Fibroblast of peridontal ligament (primary cell): ENCODE measurements at regions not wholly inside any gene's neighbourhood (a gene's known extent, or its start where the extent isn't known, plus 50 kb on each side); places are given as distances from the start of the nearest gene placed in this dataset.
"Not testable (repeated sequence)": the region's sequence is repeated elsewhere in the genome, so short reads cannot be mapped to it uniquely, and the experiment has no call there.

ENCODE experiments used
- DNase-seq: peaks from one replicate; pipeline ENCODE4 v3.0.0-alpha.2; 2010; ENCODE audit errors: extremely low read depth

DNA sequence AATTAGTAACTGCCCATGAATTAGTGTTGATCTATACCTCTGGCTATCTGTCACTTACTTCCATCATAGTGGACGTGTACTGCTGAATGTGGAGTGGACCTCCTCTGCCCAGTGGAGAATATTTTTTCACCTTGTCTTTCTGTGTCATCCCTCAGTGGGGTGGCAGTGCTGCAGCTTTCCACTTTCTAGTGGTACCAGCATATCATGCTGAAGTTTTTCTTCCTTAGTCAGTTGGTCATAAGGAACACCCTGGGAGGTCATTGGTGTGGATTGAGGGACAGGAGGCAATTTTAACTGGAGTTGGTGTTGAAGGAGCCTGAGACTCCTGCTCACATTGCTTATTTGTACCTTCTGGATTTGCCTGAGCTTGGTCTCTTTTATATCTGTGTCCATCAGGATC, 151.7 kb upstream of the ANKH start:
- no peak for DNase-seq

DNA sequence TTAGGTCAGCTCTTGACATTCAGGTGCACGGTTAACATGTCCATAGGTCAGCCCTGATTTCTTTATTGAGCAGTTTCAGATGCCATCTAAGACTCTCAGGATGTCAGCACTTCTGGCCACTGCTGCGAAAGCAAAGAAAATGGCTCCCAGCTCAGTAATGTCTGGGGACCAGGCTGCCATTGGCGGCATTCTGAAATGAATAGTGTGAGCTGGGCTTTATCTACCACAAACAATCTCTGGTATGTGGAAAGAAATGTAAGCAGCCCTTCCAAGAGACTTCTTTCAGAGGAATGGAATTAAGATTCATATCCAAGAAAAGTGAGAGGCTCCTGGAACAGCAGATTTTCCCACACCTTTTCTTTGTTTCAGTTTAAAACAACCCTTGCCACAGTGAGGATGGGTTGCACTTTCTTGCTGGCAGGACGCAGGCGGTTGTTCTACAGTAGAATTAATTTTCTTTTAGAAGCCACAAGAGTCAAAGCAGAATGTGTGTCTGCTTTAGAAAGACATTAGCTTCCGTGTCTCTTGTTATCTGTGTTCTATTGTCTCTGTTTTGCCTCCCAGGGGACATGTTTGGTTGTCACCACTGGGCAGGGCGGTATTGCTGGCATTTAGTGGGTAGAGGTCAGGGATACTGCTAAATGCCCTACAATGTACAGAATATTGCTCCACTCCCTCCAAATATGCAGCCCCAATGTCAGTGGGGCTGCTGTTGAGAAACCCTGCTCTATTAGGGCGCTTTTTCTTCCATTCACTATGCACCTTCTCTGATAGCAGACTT, 149.9 kb upstream of the ANKH start:
- DNase-seq, result peak; percentile 47

DNA sequence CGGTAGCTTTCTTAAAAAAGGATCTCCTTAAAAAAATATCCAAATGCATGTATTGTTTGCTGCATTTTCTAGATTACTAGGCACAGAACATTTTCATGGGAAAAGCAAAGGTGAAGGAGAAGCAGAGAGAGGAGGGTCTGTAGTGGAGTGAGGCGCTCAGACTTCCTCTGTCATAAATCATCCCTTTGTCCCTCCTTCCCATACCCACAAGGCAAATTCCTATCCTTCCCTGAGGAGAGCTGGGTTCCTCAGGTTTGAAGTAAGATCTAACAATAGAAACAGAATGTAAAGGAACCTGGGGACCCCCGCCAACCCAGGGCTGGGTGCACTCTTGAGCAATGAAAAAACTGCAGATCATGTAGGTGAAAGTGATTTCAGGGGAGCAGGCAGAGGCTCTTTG, 149.2 kb upstream of the ANKH start:
- no peak for DNase-seq

DNA sequence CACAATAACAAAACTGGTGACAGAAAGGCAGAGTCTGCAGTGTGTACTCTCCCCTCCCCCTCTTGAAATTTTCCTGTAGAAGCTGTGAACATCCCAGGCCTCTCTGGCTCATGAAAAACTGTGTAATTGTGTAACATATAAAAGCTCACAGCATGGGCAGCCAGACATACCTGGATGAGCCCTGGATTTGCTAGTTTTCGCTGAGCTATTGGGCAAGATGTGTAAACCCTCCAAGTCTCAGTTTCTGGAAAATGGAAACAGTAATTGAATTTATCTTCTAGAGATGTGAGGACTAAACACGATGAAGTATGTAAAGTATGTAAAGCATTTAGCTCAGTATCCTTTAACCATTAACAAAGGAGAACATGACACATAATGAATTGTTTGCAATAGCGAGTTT, 143.2 kb upstream of the ANKH start:
- DNase-seq, result no peak

DNA sequence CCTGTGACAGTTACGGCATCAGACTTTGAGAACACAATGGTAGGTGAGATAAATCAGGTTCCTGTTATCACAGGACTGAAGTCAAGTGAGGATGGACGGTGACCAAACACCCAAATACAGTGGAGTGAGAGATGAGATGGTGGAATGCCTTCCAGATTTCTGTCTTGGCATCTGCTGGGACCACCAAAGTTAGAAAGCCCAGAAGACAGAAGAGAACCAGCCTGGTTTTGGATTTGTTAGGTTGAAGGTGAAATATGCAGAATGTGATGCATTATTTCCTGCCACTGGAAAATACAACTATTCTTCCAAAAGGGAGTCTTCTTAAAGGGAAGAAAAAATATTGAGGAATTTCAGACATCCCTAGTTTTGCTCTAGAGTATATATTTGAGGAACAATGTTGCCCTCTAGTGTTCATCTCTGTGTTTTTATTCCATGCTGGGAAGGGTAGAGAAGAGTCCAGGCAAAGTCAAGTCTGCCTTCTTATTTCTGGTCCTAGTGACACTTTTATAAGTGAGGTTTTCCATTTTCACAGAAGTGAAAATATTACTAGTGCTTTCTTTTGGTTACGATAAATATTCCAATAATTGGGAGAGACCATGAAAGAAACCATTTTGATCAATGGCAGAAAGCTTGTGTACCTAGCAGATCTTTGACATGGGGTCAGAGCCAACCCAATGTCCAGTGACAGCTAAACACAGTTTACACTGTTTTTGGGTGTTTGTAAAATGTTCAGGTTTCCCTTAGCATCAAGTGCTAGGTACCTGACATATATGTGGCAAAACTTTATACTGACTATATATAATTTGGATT, 142.3 kb upstream of the ANKH start:
- peak; percentile 88 for DNase-seq

DNA sequence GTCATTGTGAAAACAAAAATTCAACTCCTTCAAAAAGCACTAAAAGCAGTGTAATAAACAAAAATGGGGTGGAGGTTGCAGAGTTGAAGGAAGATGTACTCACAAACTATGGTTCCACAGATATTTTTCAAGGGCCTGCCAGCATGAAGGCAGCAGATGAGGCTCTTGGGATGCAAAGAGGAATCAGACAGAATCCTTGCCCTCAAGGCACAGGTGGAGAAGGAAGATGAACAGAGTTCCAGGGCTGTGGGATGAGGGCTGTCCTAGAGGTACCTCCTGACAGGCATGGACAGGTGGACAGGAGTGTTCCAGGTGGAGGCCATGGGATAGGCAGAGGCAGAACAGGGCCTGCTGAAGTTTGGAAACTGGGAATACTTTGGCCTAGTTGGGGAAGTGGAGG, 140.5 kb upstream of the ANKH start:
- no peak for DNase-seq

DNA sequence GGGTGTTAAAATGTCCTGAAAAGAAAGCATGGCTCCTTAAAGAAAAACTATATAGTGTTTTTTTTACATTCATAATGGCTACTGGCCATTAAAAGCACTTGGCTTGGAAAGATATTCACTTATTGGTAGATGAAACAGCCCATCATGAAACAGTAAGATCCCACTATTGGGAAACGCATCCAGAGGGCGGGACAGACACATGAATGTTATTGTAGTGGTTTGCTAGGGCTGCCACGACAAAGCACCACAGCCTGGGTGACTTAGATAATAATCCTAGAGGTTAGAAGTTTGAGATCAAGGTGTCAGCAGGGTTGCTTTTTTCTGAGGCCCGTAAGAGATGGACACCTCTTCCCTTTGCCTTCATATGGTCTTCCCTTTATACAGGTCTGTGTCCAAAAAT, 139.4 kb upstream of the ANKH start:
- DNase-seq, result peak; percentile 32

DNA sequence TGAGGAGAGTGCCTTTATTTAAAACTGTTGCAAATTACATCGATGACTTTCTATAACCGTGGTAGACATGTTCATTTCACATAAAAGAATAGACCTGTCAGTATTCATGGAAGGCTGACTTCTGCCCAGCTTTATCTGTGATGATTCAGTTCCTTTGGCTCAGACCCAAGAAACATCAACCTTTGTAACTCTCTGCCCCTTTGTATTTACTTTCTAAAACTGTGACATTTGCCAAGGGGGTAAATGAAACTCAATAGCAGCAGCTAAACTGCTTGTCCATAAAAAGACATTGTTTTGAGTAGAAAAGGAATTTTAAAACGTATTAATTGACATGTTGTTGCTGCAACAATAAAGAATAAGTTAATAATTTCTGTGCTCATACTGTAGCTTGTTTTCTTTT, 137.8 kb upstream of the ANKH start:
- DNase-seq, result peak; percentile 69

DNA sequence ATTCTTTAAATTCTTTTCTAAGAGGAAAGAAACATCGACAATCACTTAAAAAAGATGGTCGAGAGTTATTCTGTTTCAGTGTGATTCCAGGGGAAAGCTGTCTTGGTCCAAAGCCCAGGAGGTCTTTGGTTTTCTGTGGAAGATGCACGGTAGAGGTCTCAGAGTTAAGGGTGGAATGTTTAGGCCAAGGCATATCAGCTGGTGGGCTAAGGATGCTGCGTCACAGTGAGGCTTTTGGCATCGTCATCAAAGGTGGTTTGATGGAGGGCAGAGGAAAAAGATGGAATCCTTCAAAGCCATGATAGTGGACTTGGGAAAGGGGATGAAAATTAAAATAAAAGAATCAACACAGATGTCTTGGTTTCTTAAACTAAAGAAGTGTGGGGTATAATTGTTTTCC, 137.3 kb upstream of the ANKH start:
- no peak for DNase-seq

DNA sequence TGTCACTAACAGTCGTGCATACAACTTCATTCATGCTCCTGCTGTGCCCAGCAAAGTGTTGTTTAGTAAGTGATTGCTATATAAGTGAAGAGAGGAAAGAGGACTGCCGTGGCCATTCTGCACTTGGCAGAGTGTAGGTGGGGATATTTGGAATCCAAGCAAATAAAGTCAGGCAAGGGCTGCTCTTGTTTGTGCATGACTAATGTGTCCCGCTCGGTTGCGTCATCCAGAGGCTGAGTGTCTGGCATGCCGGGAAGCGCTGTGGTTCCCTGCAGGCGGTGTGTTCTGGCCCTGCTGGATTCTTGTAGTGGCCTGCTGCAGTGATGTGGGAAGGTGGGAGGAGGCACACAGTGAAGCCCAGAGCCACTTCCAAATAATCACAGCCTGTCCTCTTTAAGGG, 136.9 kb upstream of the ANKH start:
- DNase-seq, result peak; percentile 95

DNA sequence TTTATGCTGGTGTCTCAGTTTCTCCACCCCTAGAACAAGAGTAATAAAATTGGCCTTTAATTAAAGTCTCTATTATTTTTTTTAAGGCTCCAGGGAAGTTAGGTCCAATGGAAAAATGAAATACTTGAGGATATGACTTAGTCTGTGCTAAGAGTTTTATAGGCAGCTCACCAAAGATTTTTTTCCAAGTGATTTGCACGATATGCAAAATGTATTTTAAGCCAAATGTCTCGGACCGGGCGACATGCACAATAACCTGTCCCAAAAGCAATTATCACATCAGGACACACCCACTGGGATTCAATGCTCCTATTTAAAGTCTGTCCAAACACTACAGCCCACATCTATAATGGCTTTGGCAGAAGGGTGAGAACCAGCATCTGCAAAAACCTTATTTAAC, 136.1 kb upstream of the ANKH start:
- DNase-seq, result no peak

DNA sequence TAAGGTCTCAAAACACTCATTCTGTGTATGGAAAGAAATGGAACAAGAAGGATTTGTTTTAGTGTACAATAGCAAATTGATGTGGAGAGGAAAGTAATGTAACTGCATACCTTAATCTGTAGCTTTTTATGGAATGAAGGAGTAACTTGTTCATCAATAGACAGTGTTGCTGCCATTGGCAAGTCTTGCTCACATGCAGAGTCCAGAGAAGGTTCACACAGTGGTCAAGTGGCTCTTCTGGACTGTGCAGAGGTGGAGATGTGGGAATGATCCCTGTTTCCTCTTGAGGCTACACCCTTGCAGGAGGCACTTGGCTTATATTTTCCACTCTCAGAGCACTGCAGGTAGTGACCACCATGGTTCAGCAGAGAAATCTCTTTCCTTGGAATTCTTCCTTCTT, 132.9 kb upstream of the ANKH start:
- no peak for DNase-seq

DNA sequence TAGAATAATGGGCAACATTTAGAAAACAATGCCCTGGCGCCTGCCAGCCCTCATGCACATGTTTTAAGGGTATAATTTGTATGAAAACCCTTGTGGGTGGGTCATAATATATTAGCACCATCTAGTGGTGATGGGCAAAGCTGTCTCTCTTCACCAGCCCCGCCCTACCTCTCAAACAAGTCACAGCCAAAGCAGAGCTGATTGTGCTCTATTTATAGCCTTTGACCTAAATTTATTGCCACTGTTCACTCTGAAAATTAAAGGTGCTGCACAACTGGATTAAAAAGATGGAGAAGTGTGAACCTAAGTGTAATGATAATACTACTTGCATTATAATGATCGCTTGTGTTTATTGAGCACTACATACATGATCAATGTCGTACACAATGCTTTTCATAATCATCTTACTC, 131.9 kb upstream of the ANKH start:
- DNase-seq, result peak; percentile 80

DNA sequence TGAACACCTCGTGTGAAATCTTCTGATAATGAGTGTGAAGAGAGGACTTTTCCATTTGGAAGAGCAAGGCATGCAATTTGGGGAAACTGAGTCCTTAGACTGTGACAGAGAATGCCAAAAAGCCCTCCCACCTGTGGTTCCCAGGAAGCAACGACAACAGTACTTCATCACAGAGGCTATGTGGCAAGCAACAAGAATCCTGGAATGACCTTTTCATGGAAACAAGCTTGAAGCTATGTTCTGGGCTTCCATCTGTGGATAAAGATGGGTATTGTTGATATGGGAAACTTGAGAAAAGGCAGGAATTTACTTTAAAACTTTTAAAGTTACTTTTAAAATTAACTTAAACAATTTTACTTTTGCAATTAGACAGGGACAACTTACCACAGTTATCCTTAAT, 131.2 kb upstream of the ANKH start:
- no peak for DNase-seq

DNA sequence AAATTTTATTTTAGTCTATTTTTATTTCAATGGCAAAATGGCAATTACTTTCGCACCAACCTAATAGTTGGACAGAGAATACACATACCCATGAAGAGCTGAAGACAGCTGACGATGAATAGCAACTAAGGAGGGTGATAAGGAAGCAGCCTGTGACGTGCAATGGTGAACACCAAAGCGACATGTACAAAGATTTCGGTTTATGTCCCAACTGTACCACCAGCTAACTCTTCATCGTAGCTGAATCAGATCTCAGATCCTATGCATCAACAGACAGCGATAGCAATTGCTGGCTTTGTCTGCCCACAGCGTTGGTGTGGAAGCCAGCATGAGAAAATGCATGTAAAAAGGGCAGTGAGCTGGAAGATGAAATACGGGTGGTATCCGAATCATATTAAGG, 130.6 kb upstream of the ANKH start:
- no peak for DNase-seq

DNA sequence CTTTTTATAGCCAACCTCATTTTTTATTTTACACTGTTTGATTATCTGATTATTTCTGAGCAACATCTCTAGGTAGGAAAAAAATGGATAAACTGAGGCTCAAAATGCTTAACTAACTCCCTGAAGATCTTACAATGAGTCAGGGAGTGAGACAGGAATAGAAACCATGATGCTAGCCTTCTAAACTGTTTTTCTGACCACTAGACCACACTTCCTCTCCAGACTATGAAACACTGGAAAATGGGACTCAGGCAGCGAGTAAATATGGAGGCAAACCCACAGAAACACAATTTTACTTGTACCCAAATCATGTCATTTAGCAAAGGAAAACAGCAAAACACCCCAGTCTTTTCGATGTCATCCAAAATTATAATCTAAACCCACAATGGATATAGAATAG, 129.9 kb upstream of the ANKH start:
- DNase-seq, result no peak

DNA sequence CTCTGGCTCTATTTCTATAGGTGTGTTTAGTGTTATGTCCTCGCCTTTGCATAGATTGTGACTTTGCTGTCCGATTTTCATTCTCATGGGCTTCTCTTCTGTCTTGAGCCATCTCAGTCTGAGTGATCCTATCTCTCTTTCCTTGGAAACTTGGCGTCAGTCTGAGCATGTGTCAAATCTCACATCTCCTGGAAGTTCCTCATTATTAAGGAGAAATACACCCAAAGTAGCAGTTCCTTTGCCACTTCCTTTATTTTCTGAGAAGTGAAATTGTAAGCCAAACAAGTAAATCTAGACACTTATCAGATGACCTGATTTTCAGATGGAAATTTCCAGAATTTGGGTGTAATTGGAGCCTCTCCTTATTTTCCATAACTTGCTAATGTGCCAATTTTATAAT, 126.9 kb upstream of the ANKH start:
- DNase-seq, result no peak

DNA sequence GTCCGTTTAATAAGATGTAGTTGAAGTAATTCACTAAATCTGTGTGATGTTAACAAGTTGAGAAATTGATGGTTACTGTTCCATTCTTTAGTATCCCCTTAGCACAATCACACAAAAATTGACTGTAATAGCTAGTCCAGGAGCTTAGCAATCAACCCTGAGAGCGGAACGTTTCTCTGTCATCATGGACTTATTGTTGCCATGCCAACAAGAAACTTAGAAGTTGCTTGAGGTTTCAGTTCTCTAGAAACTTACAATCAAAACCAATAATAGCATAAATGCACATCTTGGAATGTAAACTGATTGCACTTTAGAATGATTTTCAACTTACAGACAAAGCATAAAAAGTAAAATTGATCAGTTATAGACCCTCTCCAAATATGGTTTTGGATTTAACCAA, 125.4 kb upstream of the ANKH start:
- peak; percentile 28 for DNase-seq

DNA sequence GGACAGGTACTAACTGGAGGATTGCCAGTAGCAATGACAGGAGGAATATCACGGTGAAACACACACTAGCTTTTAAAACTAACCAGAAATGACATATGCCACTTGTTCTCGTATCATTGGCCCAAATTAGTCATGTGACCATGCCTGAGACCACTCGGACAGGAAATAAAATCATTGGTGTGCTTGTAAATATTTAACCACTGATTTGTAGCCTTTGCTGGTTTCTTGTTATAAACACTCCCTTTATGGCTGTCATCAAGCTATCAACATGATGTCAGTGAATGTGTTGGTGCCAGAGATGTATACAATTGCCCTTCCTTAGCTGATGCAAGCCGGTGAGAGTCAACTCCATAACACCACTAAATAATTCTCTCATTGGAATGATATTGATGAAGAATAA, 123.7 kb upstream of the ANKH start:
- no peak for DNase-seq

DNA sequence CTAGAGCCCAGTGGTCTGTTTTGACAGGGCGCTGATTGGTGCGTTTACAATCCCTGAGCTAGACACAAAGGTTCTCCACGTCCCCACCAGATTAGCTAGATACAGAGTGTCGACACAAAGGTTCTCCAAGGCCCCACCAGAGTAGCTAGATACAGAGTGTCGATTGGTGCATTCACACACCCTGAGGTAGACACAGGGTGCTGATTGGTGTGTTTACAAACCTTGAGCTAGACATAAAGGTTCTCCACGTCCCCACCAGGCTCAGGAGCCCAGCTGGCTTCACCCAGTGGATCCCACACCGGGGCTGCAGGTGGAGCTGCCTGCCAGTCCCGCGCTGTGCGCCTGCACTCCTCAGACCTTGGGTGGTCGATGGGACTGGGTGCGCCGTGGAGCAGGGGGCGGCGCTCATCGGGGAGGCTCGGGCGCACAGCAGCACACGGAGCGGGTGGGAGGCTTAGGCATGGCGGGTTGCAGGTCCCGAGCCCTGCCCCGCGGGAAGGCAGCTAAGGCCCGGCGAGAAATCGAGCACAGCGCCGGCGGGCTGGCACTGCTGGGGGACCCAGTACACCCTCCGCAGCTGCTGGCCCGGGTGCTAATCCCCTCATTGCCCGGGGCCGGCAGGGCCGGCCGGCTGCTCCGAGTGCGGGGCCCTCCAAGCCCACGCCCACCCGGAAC, 122.0 kb upstream of the ANKH start:
- not testable (repeated sequence) for DNase-seq

DNA sequence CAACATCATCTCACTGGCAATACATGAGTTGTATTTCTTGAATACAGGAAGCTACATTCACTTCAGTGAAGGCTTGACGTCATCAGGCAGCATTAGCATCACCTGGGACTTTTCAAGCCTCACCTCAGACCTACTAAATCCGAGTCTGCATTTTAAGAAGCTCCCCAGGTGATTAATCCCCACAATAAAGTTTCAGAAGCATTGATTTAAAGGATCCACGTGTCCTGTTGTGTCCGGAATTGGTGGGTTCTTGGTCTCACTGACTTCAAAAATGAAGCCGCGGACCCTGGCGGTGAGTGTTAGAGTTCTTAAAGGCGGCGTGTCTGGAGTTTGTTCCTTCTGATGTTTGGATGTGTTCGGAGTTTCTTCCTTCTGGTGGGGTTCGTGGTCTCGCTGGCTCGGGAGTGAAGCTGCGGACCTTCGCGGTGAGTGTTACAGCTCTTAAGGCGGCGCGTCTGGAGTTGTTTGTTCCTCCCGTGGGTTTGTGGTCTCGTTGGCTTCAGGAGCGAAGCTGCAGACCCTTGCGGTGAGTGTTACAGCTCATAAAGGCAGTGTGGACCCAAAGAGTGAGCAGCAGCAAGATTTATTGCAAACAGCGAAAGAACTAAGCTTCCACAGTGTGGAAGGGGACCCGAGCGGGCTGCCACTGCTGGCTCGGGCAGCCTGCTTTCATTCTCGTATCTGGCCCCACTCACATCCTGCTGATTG, 121.3 kb upstream of the ANKH start:
- not testable (repeated sequence) for DNase-seq

DNA sequence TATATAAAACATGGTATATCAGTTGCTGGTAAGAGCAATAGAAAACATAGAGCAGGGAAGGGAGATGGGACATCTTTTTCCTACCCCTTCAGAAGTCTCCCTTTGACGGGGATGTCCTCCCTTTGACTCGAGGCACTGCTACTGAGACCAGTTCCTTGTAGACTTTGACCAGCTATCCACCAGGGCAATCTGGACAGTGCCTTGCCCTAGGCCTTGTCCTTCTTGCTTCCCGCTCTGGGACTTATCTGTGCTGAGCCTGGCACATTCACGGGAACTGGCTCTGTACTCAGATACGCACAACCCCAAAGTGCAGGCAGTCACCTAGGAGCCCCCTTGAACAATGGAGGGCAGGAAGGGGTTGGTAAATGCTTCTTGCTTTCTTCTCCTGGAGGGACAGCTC, 116.6 kb upstream of the ANKH start:
- no peak for DNase-seq
